HG02981 (cell line): ENCODE measurements at regions not wholly inside any gene's neighbourhood (a gene's known extent, or its start where the extent isn't known, plus 50 kb on each side); places are given as distances from the start of the nearest gene placed in this dataset.
"Not testable (repeated sequence)": the region's sequence is repeated elsewhere in the genome, so short reads cannot be mapped to it uniquely, and the experiment has no call there.

Experiments used
- ATAC-seq: cut with Tn5 transposase; IDR thresholded peaks from one replicate; pipeline ENCODE4 v1.9.1; 2021; ENCODE audit warnings: mild to moderate bottlenecking, moderate library complexity; ENCODE audit not compliant: unreplicated experiment

DNA sequence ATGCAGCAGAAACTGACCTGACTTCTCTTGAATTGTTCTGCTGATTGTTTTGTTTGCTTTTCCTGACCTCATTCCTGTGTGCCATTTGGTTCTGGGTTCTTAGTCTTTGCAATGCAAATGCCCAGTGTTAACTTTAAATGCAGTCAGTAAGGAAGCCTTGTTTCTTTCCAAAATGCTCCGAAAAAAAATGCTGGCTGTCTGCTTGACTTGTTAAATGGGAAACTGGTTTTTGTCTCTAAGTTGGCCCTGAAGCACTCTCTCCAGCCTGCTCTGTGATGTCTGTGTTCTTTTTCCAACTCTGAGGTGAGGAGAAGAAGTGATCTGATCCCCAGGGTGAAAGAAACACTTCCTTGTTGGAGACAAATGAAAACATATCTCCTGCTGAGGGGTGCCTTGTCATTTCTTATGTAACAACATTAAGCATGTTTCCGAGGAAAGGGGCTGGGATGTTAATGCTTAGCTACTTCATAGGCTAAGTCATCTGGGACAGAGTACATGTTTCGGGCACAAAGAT is 256.3 kb upstream of the ADGRL4 start:
- no peak for ATAC-seq

DNA sequence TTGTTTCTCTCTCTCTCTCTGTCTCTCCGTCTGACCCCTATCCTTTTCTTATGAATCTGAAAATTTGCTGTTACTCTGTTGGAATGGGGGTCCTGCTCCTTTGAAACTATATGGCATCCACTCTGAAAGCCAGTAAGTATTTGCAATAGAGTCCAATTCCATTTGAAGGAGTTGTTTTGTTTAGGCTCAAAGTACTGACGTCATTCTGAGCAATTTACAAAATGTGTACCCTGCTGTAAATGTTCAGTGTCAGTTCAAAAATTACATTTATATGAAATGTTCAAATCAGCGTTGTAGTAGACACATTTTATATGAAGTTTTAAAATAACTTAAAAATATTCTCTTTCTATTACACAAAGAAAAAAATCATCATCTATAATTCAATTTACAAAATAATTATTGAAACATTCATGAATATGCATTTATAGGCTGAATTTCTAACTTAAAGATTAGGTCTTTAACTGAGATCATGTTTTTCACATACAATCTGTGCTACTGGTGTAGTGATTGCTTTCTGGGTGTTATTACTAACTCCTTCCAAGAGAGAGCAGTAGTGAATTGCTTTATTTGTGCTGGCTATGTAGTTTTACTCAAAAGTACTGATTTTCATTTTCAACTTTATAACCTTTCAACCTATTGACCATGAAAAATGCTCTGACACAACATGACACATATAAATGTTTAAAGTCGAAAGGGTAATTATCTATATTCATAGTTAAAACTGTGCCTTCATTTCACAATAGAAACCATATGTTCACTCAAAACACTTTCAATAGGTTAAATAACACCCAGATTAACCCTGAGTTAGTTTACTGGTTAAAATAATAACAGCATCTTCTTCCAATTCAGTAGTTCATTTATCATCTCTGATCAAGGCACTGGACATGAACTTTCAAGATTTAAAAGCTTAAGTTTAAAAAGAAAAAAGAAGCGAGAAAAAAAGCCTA is 253.1 kb upstream of the ADGRL4 start:
- ATAC-seq = peak; percentile 59

GRCh38 chr1:79255421-79255820 is 248.9 kb upstream of the ADGRL4 start:
- ATAC-seq = no peak

- no peak for ATAC-seq
These were observed 246.1 kb upstream of the ADGRL4 start for GRCh38 chr1:79252598-79252997.

GRCh38 chr1:79239840-79240239 is 233.3 kb upstream of the ADGRL4 start:
- ATAC-seq = no peak

GRCh38 chr1:79235301-79236002 is 228.9 kb upstream of the ADGRL4 start:
- ATAC-seq = no peak

GRCh38 chr1:79232818-79233217 is 226.3 kb upstream of the ADGRL4 start:
- no peak for ATAC-seq

DNA sequence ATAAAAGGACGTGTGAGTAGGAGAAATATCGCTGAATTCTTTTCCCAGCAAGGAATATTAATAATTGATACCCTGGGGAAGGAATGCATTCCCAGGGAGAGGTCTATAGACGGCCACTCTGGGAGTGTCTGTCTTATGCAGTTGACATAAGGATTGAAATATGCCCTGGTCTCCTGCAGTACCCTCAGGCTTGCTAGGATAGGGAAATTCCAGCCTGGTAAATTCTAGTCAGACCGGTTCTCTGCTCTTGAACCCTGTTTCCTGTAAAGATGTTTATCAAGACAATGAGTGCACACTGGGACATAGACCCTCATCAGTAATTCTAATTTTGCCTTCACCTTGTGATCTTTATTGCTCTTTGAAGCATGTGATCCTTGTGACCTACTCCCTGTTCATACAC is 224.2 kb upstream of the ADGRL4 start:
- not testable (repeated sequence) for ATAC-seq

GRCh38 chr1:79226963-79227362 is 220.4 kb upstream of the ADGRL4 start:
- ATAC-seq = no peak

DNA sequence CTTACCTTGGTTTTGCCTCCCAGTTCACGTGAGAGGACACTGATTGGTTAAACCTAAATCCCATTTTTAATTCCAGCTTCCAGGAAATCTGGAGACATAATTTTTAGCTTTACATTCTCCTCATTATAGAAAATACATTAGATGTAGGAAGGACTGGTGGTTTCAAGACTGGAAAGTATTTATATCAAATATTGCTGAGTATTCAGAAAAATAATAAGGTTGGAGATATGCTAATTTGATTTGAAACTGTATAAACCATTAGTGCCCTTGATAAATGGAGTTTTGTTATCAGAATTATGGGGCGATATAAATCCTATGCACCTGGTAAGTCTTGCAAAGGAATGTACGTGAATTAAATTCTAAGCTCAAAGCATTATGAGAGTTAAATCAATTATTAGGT is 218.0 kb upstream of the ADGRL4 start:
- no peak for ATAC-seq

- ATAC-seq = no peak
These were observed 214.0 kb upstream of the ADGRL4 start for GRCh38 chr1:79220509-79220908.

DNA sequence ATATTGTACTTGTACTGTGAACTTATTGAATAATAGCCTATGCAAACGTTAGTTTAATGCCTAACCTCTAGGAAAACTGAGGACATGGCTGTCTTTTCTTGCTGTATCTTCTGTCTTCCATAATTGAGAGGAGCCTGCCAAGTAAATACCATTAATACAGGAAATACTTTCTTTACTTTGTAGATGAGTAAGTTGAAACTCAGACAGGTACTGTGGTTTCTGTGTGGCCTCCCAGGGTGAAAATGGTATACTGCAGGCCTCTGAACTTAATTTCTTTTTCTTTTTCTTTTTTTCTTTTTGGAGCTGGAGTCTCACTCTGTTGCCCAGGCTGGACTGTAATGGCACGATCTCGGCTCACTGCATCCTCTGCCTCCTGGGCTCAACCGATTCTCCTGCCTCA is 208.8 kb upstream of the ADGRL4 start:
- ATAC-seq = no peak

DNA sequence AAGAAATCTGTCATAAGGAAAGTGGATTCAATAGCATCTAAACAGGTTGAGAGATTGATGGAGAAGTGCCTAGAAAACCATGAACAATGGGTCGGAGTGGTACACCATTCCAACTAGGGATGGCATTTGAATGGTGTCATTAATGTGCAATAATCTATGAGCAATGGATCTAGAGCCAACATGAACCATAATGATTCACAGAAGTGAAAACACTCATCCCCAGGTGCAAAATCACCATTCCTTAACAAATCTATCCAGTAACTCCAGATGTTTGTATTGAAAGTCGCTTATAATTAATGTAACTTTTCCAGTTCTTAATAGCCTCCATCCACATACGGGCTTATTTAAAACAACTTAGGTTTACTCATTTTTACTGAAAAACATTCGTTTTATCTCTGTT is 201.3 kb upstream of the ADGRL4 start:
- ATAC-seq = no peak

DNA sequence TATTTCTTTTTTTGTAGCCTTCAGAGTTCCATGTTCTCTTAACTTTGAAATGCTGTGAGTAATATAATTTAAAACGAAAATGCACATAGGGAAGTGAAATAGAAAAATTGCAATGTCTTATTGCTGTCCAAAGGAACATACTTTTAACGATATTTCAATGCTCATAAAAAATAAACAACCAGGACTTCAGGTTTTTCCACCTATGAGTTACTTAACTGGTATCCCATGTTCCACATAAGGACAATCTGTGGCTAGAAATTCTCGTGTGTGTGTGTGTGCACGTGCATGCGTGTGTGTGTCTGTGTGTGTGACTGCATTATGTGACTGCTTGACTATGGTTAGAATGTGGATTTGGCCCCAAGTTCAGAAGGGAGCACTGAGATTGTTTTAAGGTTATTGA is 200.8 kb upstream of the ADGRL4 start:
- ATAC-seq = no peak

DNA sequence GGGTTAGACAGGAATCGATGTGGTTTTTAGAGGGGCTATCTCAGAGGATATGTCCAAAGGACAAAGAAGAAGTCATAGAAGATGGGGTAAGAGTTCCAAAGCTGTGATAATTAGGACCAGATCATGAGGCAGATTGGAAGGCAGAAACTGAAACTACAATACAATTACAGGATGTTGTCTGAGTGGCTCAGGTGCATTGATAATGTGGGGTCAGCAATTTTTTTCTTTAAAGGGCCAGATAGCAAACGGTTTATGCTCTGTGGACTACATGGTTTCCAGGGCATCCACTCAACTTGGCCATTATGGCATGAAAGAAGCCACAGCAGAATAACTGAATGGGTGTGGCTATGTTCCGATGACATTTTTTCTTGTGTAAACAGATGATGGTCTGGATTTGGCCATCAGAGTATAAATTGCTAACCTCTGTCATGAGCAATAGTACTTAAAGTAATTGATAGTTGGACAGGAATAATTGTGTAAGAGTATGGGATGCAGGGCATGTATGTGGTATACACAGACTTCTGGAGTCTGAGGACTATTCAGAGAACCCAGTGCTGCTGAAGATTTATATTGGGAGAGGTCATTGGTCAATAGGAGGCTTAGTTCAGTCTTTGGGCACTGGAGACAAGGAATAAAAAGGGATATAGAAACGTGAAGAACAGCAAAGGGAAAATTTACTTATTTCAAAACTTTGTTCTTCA is 198.4 kb upstream of the ADGRL4 start:
- no peak for ATAC-seq

- no peak for ATAC-seq
These were observed 192.3 kb upstream of the ADGRL4 start for GRCh38 chr1:79198832-79199231.

DNA sequence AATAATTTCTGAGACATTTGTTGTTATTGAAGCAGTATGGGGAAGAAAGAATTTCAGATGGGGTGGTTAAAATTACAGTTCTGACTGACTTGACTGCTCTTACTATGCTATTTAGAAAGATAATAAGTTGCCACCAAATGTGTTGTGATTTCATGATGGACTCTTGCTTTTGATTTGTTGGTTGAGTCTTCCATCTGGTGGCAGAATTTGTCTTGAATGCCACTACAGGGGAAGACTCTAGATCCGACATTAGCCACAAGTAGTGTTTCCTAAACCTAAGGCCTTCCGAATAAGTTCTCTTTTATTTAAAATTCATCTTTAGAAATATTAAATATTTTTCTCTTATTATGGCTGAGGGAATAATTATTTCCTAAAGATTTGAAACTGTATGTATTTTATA is 190.9 kb upstream of the ADGRL4 start:
- no peak for ATAC-seq

GRCh38 chr1:79196211-79196610 is 189.7 kb upstream of the ADGRL4 start:
- ATAC-seq = no peak

DNA sequence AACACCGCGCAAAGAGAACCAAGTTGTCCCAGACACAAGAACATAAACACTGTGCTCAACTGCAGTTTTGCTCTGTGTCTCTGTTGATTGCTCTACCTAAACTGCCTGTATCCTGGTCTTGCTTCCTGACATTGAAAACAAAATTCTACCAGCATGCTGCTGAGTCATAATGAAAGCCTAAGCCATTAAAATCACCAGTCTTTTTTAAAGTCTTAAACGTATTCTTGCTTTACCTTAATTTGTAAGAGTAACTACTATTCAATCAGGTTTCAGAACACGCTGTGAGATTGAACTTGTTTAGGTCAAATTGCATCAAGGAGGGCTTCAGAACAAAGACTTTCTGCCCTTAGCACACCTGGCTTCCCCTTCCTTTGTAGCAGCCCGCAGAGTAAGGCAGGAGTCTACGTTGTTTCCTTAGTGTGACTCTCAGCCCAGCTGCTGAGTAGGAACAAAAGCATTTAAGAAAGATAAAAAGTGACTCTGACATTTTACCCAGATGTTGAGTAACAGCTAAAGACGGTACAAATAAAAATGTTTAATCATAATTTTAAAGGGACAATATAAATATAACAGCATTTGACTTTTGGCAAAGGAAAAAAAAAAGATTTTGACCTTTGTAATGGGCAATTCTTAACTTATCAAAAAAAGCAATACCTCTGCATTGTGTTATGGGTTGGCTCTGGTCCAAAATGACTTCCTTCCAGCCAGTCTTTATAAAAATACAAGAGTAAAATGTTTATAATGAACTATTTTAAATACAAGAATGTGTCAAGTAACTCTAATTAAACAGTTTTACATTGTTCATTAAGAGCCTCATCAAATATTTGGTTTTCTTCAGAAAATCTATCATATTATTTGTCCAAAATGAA is 186.9 kb upstream of the ADGRL4 start:
- ATAC-seq = peak; percentile 44

- ATAC-seq = peak; percentile 58
These were observed 183.5 kb upstream of the ADGRL4 start for GRCh38 chr1:79190074-79190473.
